Smooth muscle cell (in vitro differentiated cells): ENCODE measurements at regions not wholly inside any gene's neighbourhood (a gene's known extent, or its start where the extent isn't known, plus 50 kb on each side); places are given as distances from the start of the nearest gene placed in this dataset.

Experiments
- DNase-seq: peaks from one replicate; lab custom pipeline; 2025; ENCODE audit not compliant: unreplicated experiment; lab: John Stamatoyannopoulos, UW
- H2AFZ ChIP-seq: fragments of 200-600 bp; sonication (generic); 2 replicates; pipeline ENCODE4 v1.6.0; 2016; ENCODE audit warnings: antibody characterized with exemption, low read depth, mild to moderate bottlenecking
- H3F3A ChIP-seq: fragments of 200-600 bp; sonication (generic); 2 replicates; pipeline ENCODE4 v1.6.0; 2017; ENCODE audit warnings: antibody characterized with exemption, low read depth
- H3K27ac ChIP-seq: fragments of 200-600 bp; sonication (generic); 2 replicates; pipeline ENCODE4 v1.5.1; 2016; ENCODE audit warnings: low read depth, mild to moderate bottlenecking
- H3K27me3 ChIP-seq: fragments of 200-600 bp; sonication (generic); 2 replicates; pipeline ENCODE4 v1.6.1; 2016; ENCODE audit warnings: low read depth, mild to moderate bottlenecking
- H3K36me3 ChIP-seq: fragments of 200-600 bp; sonication (generic); 2 replicates; pipeline ENCODE4 v1.5.1; 2016; ENCODE audit warnings: low read depth
- H3K4me1 ChIP-seq: fragments of 200-600 bp; sonication (generic); 2 replicates; pipeline ENCODE4 v1.5.1; 2016; ENCODE audit warnings: low read depth
- H3K4me2 ChIP-seq: fragments of 200-600 bp; sonication (generic); 2 replicates; pipeline ENCODE4 v1.6.0; 2016; ENCODE audit warnings: mild to moderate bottlenecking
- H3K4me3 ChIP-seq: fragments of 200-600 bp; sonication (generic); 2 replicates; pipeline ENCODE4 v1.5.1; 2016; ENCODE audit warnings: mild to moderate bottlenecking
- H3K79me2 ChIP-seq: fragments of 200-600 bp; sonication (generic); 2 replicates; pipeline ENCODE4 v1.6.0; 2016; ENCODE audit warnings: low read depth, mild to moderate bottlenecking
- H3K9ac ChIP-seq: fragments of 200-600 bp; sonication (generic); 2 replicates; pipeline ENCODE4 v1.6.0; 2016; ENCODE audit warnings: low read depth
- H3K9me3 ChIP-seq: fragments of 200-600 bp; sonication (generic); replicated peaks from 2 replicates; pipeline ENCODE4 v1.5.1; 2016; ENCODE audit warnings: low read depth
- H4K20me1 ChIP-seq: fragments of 200-600 bp; sonication (generic); 2 replicates; pipeline ENCODE4 v1.6.0; 2016; ENCODE audit warnings: low read depth
- WGBS: methylation state at CpG from one replicate; pipeline ENCODE4 v1.1.7; 2016; ENCODE audit warnings: low lambda C conversion rate; 5-methylcytosine and 5-hydroxymethylcytosine counted together
- TF ChIP-seq, protein P1 (sequence below): fragments of 200-600 bp; sonication (generic); IDR thresholded peaks from 2 replicates; pipeline ENCODE4 v1.5.1; 2017; ENCODE audit warnings: borderline replicate concordance, mild to moderate bottlenecking, antibody characterized with exemption; ENCODE audit not compliant: insufficient read depth, poor library complexity, severe bottlenecking

DNA sequence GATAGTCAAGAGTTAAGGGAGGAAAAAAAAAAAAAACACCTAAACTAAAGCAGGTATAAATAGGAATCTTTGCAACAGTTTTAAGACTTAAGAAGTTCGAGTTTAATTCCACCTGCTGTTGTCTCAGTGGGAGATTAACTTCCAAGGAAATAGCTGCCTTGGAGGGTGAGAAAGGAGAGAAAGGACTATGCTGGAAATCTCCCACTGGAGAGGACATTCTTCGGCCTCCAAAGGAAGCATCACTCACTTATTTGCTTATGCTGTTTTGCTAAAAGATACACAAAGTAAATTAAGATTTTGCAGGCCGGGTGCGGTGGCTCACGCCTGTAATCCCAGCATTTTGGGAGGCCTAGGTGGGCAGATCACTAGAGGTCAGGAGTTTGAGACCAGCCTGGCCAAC, 317.9 kb upstream of the MPDZ start:
- Histone ChIP-seq H3K4me2 (no peak overlapping the region), H3K27ac (no peak overlapping the region), H3F3A (no peaks in the 10 kb centered on the region), H3K79me2 (no peaks in the 10 kb centered on the region), H3K9ac (no peak overlapping the region), H3K4me3 (no peak overlapping the region), H3K36me3 (no peaks in the 10 kb centered on the region), H3K9me3 (no peaks in the 10 kb centered on the region), H3K27me3 (no peaks in the 10 kb centered on the region), H4K20me1 (no peaks in the 10 kb centered on the region), H2AFZ (no peak overlapping the region), H3K4me1 (no peaks in the 10 kb centered on the region)
- TF ChIP-seq, protein P1, sequence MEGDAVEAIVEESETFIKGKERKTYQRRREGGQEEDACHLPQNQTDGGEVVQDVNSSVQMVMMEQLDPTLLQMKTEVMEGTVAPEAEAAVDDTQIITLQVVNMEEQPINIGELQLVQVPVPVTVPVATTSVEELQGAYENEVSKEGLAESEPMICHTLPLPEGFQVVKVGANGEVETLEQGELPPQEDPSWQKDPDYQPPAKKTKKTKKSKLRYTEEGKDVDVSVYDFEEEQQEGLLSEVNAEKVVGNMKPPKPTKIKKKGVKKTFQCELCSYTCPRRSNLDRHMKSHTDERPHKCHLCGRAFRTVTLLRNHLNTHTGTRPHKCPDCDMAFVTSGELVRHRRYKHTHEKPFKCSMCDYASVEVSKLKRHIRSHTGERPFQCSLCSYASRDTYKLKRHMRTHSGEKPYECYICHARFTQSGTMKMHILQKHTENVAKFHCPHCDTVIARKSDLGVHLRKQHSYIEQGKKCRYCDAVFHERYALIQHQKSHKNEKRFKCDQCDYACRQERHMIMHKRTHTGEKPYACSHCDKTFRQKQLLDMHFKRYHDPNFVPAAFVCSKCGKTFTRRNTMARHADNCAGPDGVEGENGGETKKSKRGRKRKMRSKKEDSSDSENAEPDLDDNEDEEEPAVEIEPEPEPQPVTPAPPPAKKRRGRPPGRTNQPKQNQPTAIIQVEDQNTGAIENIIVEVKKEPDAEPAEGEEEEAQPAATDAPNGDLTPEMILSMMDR, result no peak
- DNase-seq, result no peak
- 86% methylated on average over 5 of the region's 5 CpGs for WGBS

- 97% methylated on average over 2 of the region's 2 CpGs for WGBS
- Histone ChIP-seq H3K9ac (no peak overlapping the region), H2AFZ (no peak overlapping the region), H3K27ac (no peak overlapping the region), H3K4me2 (no peak overlapping the region), H4K20me1 (no peaks in the 10 kb centered on the region), H3K36me3 (no peaks in the 10 kb centered on the region), H3K79me2 (no peaks in the 10 kb centered on the region), H3K4me1 (no peaks in the 10 kb centered on the region), H3F3A (no peaks in the 10 kb centered on the region), H3K27me3 (no peaks in the 10 kb centered on the region), H3K9me3 (no peaks in the 10 kb centered on the region), H3K4me3 (no peak overlapping the region)
- TF ChIP-seq, protein P1, result no peak
- no peak for DNase-seq
These were observed 317.5 kb upstream of the MPDZ start for GRCh38 chr9:13597004-13597403.

GRCh38 chr9:13596383-13596970, 317.0 kb upstream of the MPDZ start:
- WGBS, result 80% methylated on average over 4 of the region's 4 CpGs
- no peak for DNase-seq
- no peaks in the 10 kb centered on the region for H3K27me3 ChIP-seq
- H3K79me2 ChIP-seq, result no peaks in the 10 kb centered on the region
- no peaks in the 10 kb centered on the region for H4K20me1 ChIP-seq
- no peak overlapping the region for H3K27ac ChIP-seq
- H3F3A ChIP-seq, result no peaks in the 10 kb centered on the region
- H3K4me2 ChIP-seq, result no peak overlapping the region
- H3K4me3 ChIP-seq, result no peak overlapping the region
- H3K36me3 ChIP-seq, result no peaks in the 10 kb centered on the region
- H2AFZ ChIP-seq, result no peak overlapping the region
- no peaks in the 10 kb centered on the region for H3K4me1 ChIP-seq
- no peak overlapping the region for H3K9ac ChIP-seq
- TF ChIP-seq, protein P1, result no peak
- no peaks in the 10 kb centered on the region for H3K9me3 ChIP-seq

GRCh38 chr9:13590996-13591395, 311.5 kb upstream of the MPDZ start:
- no peak for DNase-seq
- Histone ChIP-seq H3K79me2 (no peaks in the 10 kb centered on the region), H3K36me3 (no peaks in the 10 kb centered on the region), H3F3A (no peaks in the 10 kb centered on the region), H3K9ac (no peak overlapping the region), H3K4me3 (no peak overlapping the region), H2AFZ (no peak overlapping the region), H3K27ac (no peak overlapping the region), H3K4me1 (no peaks in the 10 kb centered on the region), H3K4me2 (no peak overlapping the region), H4K20me1 (no peaks in the 10 kb centered on the region), H3K9me3 (no peaks in the 10 kb centered on the region), H3K27me3 (no peaks in the 10 kb centered on the region)
- WGBS, result 5% methylated on average over 1 of the region's 1 CpG
- TF ChIP-seq, protein P1, result no peak
